SK-N-SH (cell line): ENCODE measurements at regions not wholly inside any gene's neighbourhood (a gene's known extent, or its start where the extent isn't known, plus 50 kb on each side); places are given as distances from the start of the nearest gene placed in this dataset.

ENCODE experiments used
- CTCF ChIA-PET: fragments of 300-600, 350-600 bp; formaldehyde crosslinking; extraction: SDS; loops from one replicate; lab custom pipeline; 2021; lab: Yijun Ruan, JAX
- POLR2A ChIA-PET: fragments of 350-600 bp; sonication (Branson Sonifier 250); formaldehyde crosslinking; extraction: SDS; loops from one replicate; lab custom pipeline; 2020; ENCODE audit warnings: antibody characterized with exemption, inconsistent platforms; lab: Yijun Ruan, JAX
- DNase-seq: peaks from one replicate; pipeline ENCODE4 v3.0.0; 2012
- H2AFZ ChIP-seq: fragments of 200-600 bp; sonication (generic); 2 replicates; pipeline ENCODE4 v1.8.1; 2016; ENCODE audit warnings: antibody characterized with exemption, mild to moderate bottlenecking, low read depth
- H3F3A ChIP-seq: fragments of 200-600 bp; sonication (generic); replicated peaks from 2 replicates; pipeline ENCODE3; 2016; ENCODE audit warnings: antibody characterized with exemption, mild to moderate bottlenecking; ENCODE audit not compliant: insufficient read depth
- H3K27ac ChIP-seq, 2 experiments: fragments of 200-500 bp in 1 of 2; fragments of 200-600 bp in 1 of 2; sonication (Bioruptor generic) in 1 of 2; sonication (generic), shearing (Covaris generic) in 1 of 2; 2 replicates each; pipeline versions ENCODE4 v1.5.1 to v1.6.1; 2014 to 2016; ENCODE audit warnings: low read depth in 2 of 2, inconsistent platforms in 1 of 2, low read length in 1 of 2, mild to moderate bottlenecking in 1 of 2, mixed read lengths in 1 of 2
- H3K27me3 ChIP-seq: fragments of 200-600 bp; sonication (generic), shearing (Covaris generic); 2 replicates; pipeline ENCODE4 v1.6.1; 2016; ENCODE audit warnings: mixed run types; ENCODE audit not compliant: insufficient read depth
- H3K36me3 ChIP-seq, 2 experiments: fragments of 200-500 bp in 1 of 2; fragments of 200-600 bp in 1 of 2; sonication (Bioruptor generic) in 1 of 2; sonication (generic) in 1 of 2; replicated peaks in 1 of 2; 2 replicates each; pipeline versions ENCODE3 to v1.5.1; 2014 to 2016; ENCODE audit warnings: low read length in 1 of 2, mild to moderate bottlenecking in 1 of 2; ENCODE audit not compliant: insufficient read depth in 2 of 2, control insufficient read depth in 1 of 2
- H3K4me1 ChIP-seq, 2 experiments: fragments of 200-500 bp in 1 of 2; fragments of 200-600 bp in 1 of 2; sonication (Bioruptor generic) in 1 of 2; sonication (generic), shearing (Covaris generic) in 1 of 2; 2 replicates each; pipeline versions ENCODE4 v1.5.1 to v1.6.1; 2014 to 2016; ENCODE audit warnings: low read depth in 1 of 2, low read length in 1 of 2, mixed run types in 1 of 2; ENCODE audit not compliant: insufficient read depth in 2 of 2, control insufficient read depth in 1 of 2
- H3K4me2 ChIP-seq: fragments of 200-600 bp; sonication (generic), shearing (Covaris generic); 2 replicates; pipeline ENCODE4 v1.6.1; 2017; ENCODE audit warnings: mixed run types
- H3K4me3 ChIP-seq, 2 experiments: fragments of 200-500 bp in 1 of 2; fragments of 200-600 bp in 1 of 2; sonication (Bioruptor generic) in 1 of 2; sonication (generic), shearing (Covaris generic) in 1 of 2; 2 replicates each; pipeline versions ENCODE4 v1.5.1 to v1.8.1; 2014 to 2016; ENCODE audit warnings: low read depth in 2 of 2, inconsistent platforms in 1 of 2, low read length in 1 of 2, mild to moderate bottlenecking in 1 of 2, mixed read lengths in 1 of 2, moderate library complexity in 1 of 2
- H3K79me2 ChIP-seq: fragments of 200-600 bp; sonication (generic); 2 replicates; pipeline ENCODE4 v1.8.1; 2017; ENCODE audit warnings: mild to moderate bottlenecking; ENCODE audit not compliant: insufficient read depth
- H3K9ac ChIP-seq: fragments of 200-600 bp; sonication (generic); 2 replicates; pipeline ENCODE4 v1.6.1; 2017; ENCODE audit warnings: mixed run types
- H3K9me2 ChIP-seq: fragments of 200-600 bp; sonication (generic); 2 replicates; pipeline ENCODE4 v1.6.1; 2017; ENCODE audit warnings: mixed run types
- H3K9me3 ChIP-seq: fragments of 200-600 bp; sonication (generic); 2 replicates; pipeline ENCODE4 v1.6.1; 2017; ENCODE audit warnings: mixed run types, mild to moderate bottlenecking, moderate library complexity
- H4K20me1 ChIP-seq: fragments of 200-600 bp; sonication (generic); 2 replicates; pipeline ENCODE4 v1.6.1; 2017; ENCODE audit warnings: mild to moderate bottlenecking, mixed run types; ENCODE audit not compliant: insufficient read depth
- ELF1 ChIP-seq: IDR thresholded peaks from 2 replicates; pipeline ENCODE4 v1.4.0; 2012
- EP300 ChIP-seq, 2 experiments: IDR thresholded peaks; 2 replicates each; pipeline versions ENCODE4 v1.4.0 to v1.6.1; 2012; ENCODE audit warnings: borderline replicate concordance in 1 of 2, low read depth in 1 of 2, low read length in 1 of 2
- GATA2 ChIP-seq: sonication (generic); formaldehyde crosslinking; IDR thresholded peaks from 2 replicates; pipeline ENCODE4 v1.5.0; 2020; ENCODE audit warnings: mild to moderate bottlenecking, missing genetic modification reagents
- MAX ChIP-seq: IDR thresholded peaks from 2 replicates; pipeline ENCODE4 v1.4.0; 2012; ENCODE audit warnings: low read depth
- MEF2A ChIP-seq: IDR thresholded peaks from 2 replicates; pipeline ENCODE4 v1.4.0; 2012; ENCODE audit warnings: low read depth, borderline replicate concordance
- MXI1 ChIP-seq: IDR thresholded peaks from 2 replicates; pipeline ENCODE4 v1.6.1; 2012; ENCODE audit warnings: mild to moderate bottlenecking, low read depth, low read length, improper control_type of control experiment
- POLR2AphosphoS5 ChIP-seq: IDR thresholded peaks from 2 replicates; pipeline ENCODE4 v1.6.1; 2012; ENCODE audit warnings: low read depth, low read length
- RAD21 ChIP-seq: IDR thresholded peaks from 2 replicates; pipeline ENCODE4 v1.6.1; 2012; ENCODE audit warnings: mild to moderate bottlenecking, low read length
- REST ChIP-seq: IDR thresholded peaks from 2 replicates; pipeline ENCODE4 v1.6.1; 2012; ENCODE audit warnings: mild to moderate bottlenecking, low read depth, low read length, moderate library complexity
- RXRA ChIP-seq: IDR thresholded peaks from 2 replicates; pipeline ENCODE4 v1.4.0; 2012; ENCODE audit warnings: low read depth, mild to moderate bottlenecking, borderline replicate concordance
- SIN3A ChIP-seq: IDR thresholded peaks from 2 replicates; pipeline ENCODE4 v1.6.1; 2012; ENCODE audit warnings: low read depth, mild to moderate bottlenecking, low read length, moderate library complexity, borderline replicate concordance
- TAF1 ChIP-seq: IDR thresholded peaks from 2 replicates; pipeline ENCODE4 v1.6.1; 2012; ENCODE audit warnings: low read depth, mild to moderate bottlenecking, low read length, moderate library complexity, borderline replicate concordance
- TCF12 ChIP-seq: IDR thresholded peaks from 2 replicates; pipeline ENCODE4 v1.4.0; 2012
- TEAD4 ChIP-seq: IDR thresholded peaks from 2 replicates; pipeline ENCODE4 v1.4.0; 2012; ENCODE audit warnings: mild to moderate bottlenecking, borderline replicate concordance; ENCODE audit not compliant: insufficient read depth
- USF2 ChIP-seq: fragments of 150-350 bp; IDR thresholded peaks from 2 replicates; pipeline ENCODE4 v1.6.1; 2017; ENCODE audit warnings: antibody characterized with exemption, low read length, low read depth, borderline replicate concordance
- YY1 ChIP-seq: IDR thresholded peaks from 2 replicates; pipeline ENCODE4 v1.4.0; 2012; ENCODE audit warnings: low read depth, mild to moderate bottlenecking
- ZBTB33 ChIP-seq: IDR thresholded peaks from 2 replicates; pipeline ENCODE4 v1.4.0; 2012; ENCODE audit warnings: low read depth, borderline replicate concordance
- WGBS: methylation state at CpG from one replicate; pipeline ENCODE4 v1.1.6; 2017; ENCODE audit warnings: low lambda C conversion rate; 5-methylcytosine and 5-hydroxymethylcytosine counted together

GRCh38 chr14:84404246-84404645, 1125.7 kb upstream of the FLRT2 start:
- Histone ChIP-seq H3K79me2 (no peaks in the 10 kb centered on the region), H3K36me3 (no peaks in the 10 kb centered on the region), H3K27me3 (no peaks in the 10 kb centered on the region), H2AFZ (no peak overlapping the region), H3F3A (no peaks in the 10 kb centered on the region), H3K9ac (no peak overlapping the region)
- POLR2A ChIA-PET = no interaction called here
- WGBS = 31% methylated on average over 3 of the region's 3 CpGs
- TF ChIP-seq MEF2A (no peak), REST (no peak), RAD21 (no peak), GATA2 (CRISPR knock-in tag) (no peak)
- TF ChIP-seq, all 33 proteins: peak for 0
- Histone ChIP-seq H3K4me2 (no peak overlapping the region), H3K4me3 (no peak overlapping the region), H3K4me1 (no peaks in the 10 kb centered on the region), H3K27ac (no peak overlapping the region), H3K9me2 (no peaks in the 10 kb centered on the region), H4K20me1 (no peaks in the 10 kb centered on the region), H3K9me3 (no peaks in the 10 kb centered on the region)
- CTCF ChIA-PET = no interaction called here
- no peak for DNase-seq

- CTCF ChIA-PET = no interaction called here
- no peaks in the 10 kb centered on the region for H3K9me2 ChIP-seq
Observed at GRCh38 chr14:84409435-84409834, 1120.5 kb upstream of the FLRT2 start.

More at GRCh38 chr14:84409435-84409834, 1120.5 kb upstream of the FLRT2 start:
- no peak overlapping the region for H3K9ac ChIP-seq
- no peaks in the 10 kb centered on the region for H3K27me3 ChIP-seq
- TF ChIP-seq MXI1 (no peak), SIN3A (no peak), GATA2 (CRISPR knock-in tag) (no peak), POLR2AphosphoS5 (no peak), TEAD4 (no peak), RXRA (no peak), MAX (no peak), TAF1 (no peak), TCF12 (no peak), EP300 (IDR thresholded peaks at IDR 0.05; ENCODE audit: borderline replicate concordance in 1 of 2, low read depth in 1 of 2, low read length in 1 of 2) (no peak), ZBTB33 (no peak), YY1 (no peak), USF2 (no peak), MEF2A (no peak), ELF1 (no peak)
- no peaks in the 10 kb centered on the region for H3K4me1 ChIP-seq
- H3K4me2 ChIP-seq = no peak overlapping the region
- no peaks in the 10 kb centered on the region for H3K79me2 ChIP-seq
- no peaks in the 10 kb centered on the region for H3K36me3 ChIP-seq
- no peak overlapping the region for H3K27ac ChIP-seq
- H3K9me3 ChIP-seq = no peaks in the 10 kb centered on the region
- POLR2A ChIA-PET = no interaction called here
- no peak for DNase-seq
- 1% methylated on average over 3 of the region's 3 CpGs for WGBS
- no peaks in the 10 kb centered on the region for H3F3A ChIP-seq
- H3K4me3 ChIP-seq = no peak overlapping the region
- no peak overlapping the region for H2AFZ ChIP-seq
- H4K20me1 ChIP-seq = no peaks in the 10 kb centered on the region
